H1 (cell line): ENCODE measurements at regions not wholly inside any gene's neighbourhood (a gene's known extent, or its start where the extent isn't known, plus 50 kb on each side); places are given as distances from the start of the nearest gene placed in this dataset.

Source experiments
- MAX ChIP-seq: IDR thresholded peaks from 2 replicates; pipeline ENCODE4 v1.6.1; 2012; ENCODE audit warnings: inconsistent platforms
- RNF2 ChIP-seq: fragments of 200-900, 300-1000 bp; sonication (generic); IDR thresholded peaks from 2 replicates; pipeline ENCODE4 v1.7.1; 2016; ENCODE audit warnings: borderline replicate concordance, low read depth, mild to moderate bottlenecking, antibody characterized with exemption, low read length; ENCODE audit not compliant: poor library complexity, severe bottlenecking; ENCODE audit errors: missing control alignments

DNA sequence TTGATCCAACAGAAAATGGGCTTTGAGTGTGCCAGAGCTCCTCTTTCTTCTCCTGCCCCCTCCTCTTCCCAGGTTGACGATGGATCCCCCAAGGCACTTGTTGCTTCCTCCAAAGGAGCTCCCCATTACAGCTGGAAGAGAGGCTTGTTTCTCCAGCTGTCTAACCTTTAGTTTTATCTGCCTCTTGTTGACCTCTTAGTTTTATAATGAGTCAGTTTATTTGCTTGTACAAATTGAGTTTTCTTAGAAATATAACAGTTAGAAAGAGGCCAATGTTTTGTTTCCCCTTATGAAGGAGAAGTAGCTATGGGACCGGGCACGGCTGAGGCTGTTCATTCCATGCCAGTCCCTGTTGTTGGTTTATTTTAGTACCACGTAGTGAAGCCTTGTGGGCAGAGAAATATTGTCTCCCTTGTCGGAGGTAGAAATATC is 158.2 kb downstream of the SPRY1 start (continued):
- TF ChIP-seq MAX (no peak), RNF2 (no peak)
